Ovary (tissue), 7 donors: ENCODE measurements at regions not wholly inside any gene's neighbourhood (a gene's known extent, or its start where the extent isn't known, plus 50 kb on each side); places are given as distances from the start of the nearest gene placed in this dataset.

ENCODE experiments used
- DNase-seq, 5 donors: peaks; one replicate each; pipeline ENCODE4 v3.0.0-alpha.2; 2019 to 2020
- H3K27ac ChIP-seq, 2 donors: fragments of 200-600 bp; one replicate each; pipeline versions ENCODE4 v1.5.1 to v1.8.0; 2019 to 2022
- H3K27me3 ChIP-seq: fragments of 200-600 bp; one replicate; pipeline ENCODE4 v1.8.0; 2022
- H3K36me3 ChIP-seq: fragments of 200-600 bp; sonication (generic); one replicate; pipeline ENCODE4 v1.5.1; 2019
- H3K4me1 ChIP-seq: one replicate; pipeline ENCODE4 v1.8.1; 2013; ENCODE audit warnings: mild to moderate bottlenecking, moderate library complexity; ENCODE audit not compliant: insufficient read depth
- H3K4me3 ChIP-seq: fragments of 200-600 bp; sonication (generic); one replicate; pipeline ENCODE4 v1.5.1; 2017
- H3K9me3 ChIP-seq, 2 donors: fragments of 200-600 bp in 1 of 2; sonication (generic) in 1 of 2; one replicate each; pipeline versions ENCODE4 v1.5.1 to v1.8.1; 2013 to 2019; ENCODE audit warnings: mild to moderate bottlenecking in 1 of 2, moderate library complexity in 1 of 2
- CTCF ChIP-seq, 3 donors: fragments of 450-650 bp in 2 of 3; fragments of 200-600 bp in 1 of 3; IDR thresholded peaks; one replicate each; pipeline versions ENCODE4 v1.5.1 to v1.8.0; 2016 to 2022; ENCODE audit warnings: antibody characterized with exemption in 3 of 3, mild to moderate bottlenecking in 1 of 3
- EP300 ChIP-seq: sonication (generic); formaldehyde crosslinking; IDR thresholded peaks from one replicate; pipeline ENCODE4 v1.6.1; 2017; ENCODE audit warnings: antibody characterized with exemption
- POLR2A ChIP-seq: fragments of 450-650 bp; IDR thresholded peaks from one replicate; pipeline ENCODE4 v1.6.1; 2017; ENCODE audit warnings: antibody characterized with exemption, mild to moderate bottlenecking, moderate library complexity
- WGBS, 3 donors: extraction: QIAGEN DNeasy Blood & Tissue Kit in 1 of 3; methylation state at CpG; one replicate each; pipeline versions ENCODE4 v1.1.5 to v1.1.7; 2013 to 2017; 5-methylcytosine and 5-hydroxymethylcytosine counted together
- intact Hi-C, 4 donors: fragments of 100-400 bp; cut with DNase I; formaldehyde crosslinking; loops; one replicate each; pipeline versions ENCODE4 v1.11.0 to v1.15.1; 2022 to 2023
- donor health status: DM: no; HTN: no; CAD: no; lungs with moderate emphysema.
- donor health status: DM: no; HTN: no; CAD: no.
- donor health status: Bipolar disorder and iron deficiency.
- donor health status: DM: no; HTN: no; CAD: no.
- donor health status: DM: yes; HTN: yes; CAD: no.

- intact Hi-C loops, result no loop called here
- Histone ChIP-seq H3K36me3 (no peaks in the 10 kb centered on the region), H3K27me3 (no peaks in the 10 kb centered on the region), H3K4me3 (no peak overlapping the region), H3K9me3 (no peaks in the 10 kb centered on the region), H3K27ac (no peak overlapping the region), H3K4me1 (no peaks in the 10 kb centered on the region)
- 67 to 83% (median 75%) methylated on average over 1 of the region's 1 CpG for WGBS, 3 donors
- TF ChIP-seq POLR2A (no peak), CTCF (IDR thresholded peaks at IDR 0.05) (no peak), EP300 (no peak)
- no peak for DNase-seq
These were observed 72.1 kb downstream of the AKR1C4 start for GRCh38 chr10:5268743-5269142.

GRCh38 chr10:5269791-5270190, 73.2 kb downstream of the AKR1C4 start:
- H3K4me1 ChIP-seq, result no peaks in the 10 kb centered on the region
- H3K27me3 ChIP-seq, result no peaks in the 10 kb centered on the region
- H3K36me3 ChIP-seq, result no peaks in the 10 kb centered on the region
- H3K9me3 ChIP-seq, result no peaks in the 10 kb centered on the region
- intact Hi-C loops, result no loop called here
- H3K27ac ChIP-seq, result no peak overlapping the region
- TF ChIP-seq CTCF (IDR thresholded peaks at IDR 0.05), result no peak
- TF ChIP-seq EP300, result no peak
- TF ChIP-seq POLR2A, result no peak
- no peak overlapping the region for H3K4me3 ChIP-seq
- no peak for DNase-seq

GRCh38 chr10:5271526-5271925, 74.9 kb downstream of the AKR1C4 start:
- TF ChIP-seq EP300 (no peak), CTCF (IDR thresholded peaks at IDR 0.05) (no peak)
- H3K4me3 ChIP-seq, result no peak overlapping the region
- H3K27ac ChIP-seq, result no peak overlapping the region
- no peaks in the 10 kb centered on the region for H3K4me1 ChIP-seq
- DNase-seq, result no peak
- no peaks in the 10 kb centered on the region for H3K9me3 ChIP-seq
- no peaks in the 10 kb centered on the region for H3K36me3 ChIP-seq
- 58 to 82% (median 67%) methylated on average over 1 of the region's 1 CpG for WGBS, 3 donors
- H3K27me3 ChIP-seq, result no peaks in the 10 kb centered on the region
- intact Hi-C loops, result no loop called here

- H3K4me1 ChIP-seq, result no peaks in the 10 kb centered on the region
- H3K27ac ChIP-seq, result no peak overlapping the region
- no peak overlapping the region for H3K4me3 ChIP-seq
- TF ChIP-seq POLR2A, result no peak
- TF ChIP-seq CTCF (IDR thresholded peaks at IDR 0.05), result no peak
- TF ChIP-seq EP300, result no peak
- intact Hi-C loops, result no loop called here
- WGBS, 3 donors, result 68 to 71% (median 70%) methylated on average over 3 of the region's 3 CpGs
- H3K9me3 ChIP-seq, result no peaks in the 10 kb centered on the region
- H3K36me3 ChIP-seq, result no peaks in the 10 kb centered on the region
- no peak for DNase-seq
- no peaks in the 10 kb centered on the region for H3K27me3 ChIP-seq
These were observed 75.6 kb downstream of the AKR1C4 start for GRCh38 chr10:5272065-5272803.
